ENCODE measurements at regions not wholly inside any gene's neighbourhood (a gene's known extent, or its start where the extent isn't known, plus 50 kb on each side); places are given as distances from the start of the nearest gene placed in this dataset.

GRCh38 chr10:27611236-27611635 is 107.1 kb downstream of the RAB18 start:
- TF ChIP-seq POLR2A (IDR thresholded peaks at IDR 0.05): no peak
- TF ChIP-seq, protein P1, sequence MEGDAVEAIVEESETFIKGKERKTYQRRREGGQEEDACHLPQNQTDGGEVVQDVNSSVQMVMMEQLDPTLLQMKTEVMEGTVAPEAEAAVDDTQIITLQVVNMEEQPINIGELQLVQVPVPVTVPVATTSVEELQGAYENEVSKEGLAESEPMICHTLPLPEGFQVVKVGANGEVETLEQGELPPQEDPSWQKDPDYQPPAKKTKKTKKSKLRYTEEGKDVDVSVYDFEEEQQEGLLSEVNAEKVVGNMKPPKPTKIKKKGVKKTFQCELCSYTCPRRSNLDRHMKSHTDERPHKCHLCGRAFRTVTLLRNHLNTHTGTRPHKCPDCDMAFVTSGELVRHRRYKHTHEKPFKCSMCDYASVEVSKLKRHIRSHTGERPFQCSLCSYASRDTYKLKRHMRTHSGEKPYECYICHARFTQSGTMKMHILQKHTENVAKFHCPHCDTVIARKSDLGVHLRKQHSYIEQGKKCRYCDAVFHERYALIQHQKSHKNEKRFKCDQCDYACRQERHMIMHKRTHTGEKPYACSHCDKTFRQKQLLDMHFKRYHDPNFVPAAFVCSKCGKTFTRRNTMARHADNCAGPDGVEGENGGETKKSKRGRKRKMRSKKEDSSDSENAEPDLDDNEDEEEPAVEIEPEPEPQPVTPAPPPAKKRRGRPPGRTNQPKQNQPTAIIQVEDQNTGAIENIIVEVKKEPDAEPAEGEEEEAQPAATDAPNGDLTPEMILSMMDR (IDR thresholded peaks at IDR 0.05 in 4 of 5, conservative IDR thresholded peaks at IDR 0.05 in 1 of 5): no peak
